HL-60/S4 (cell line): ENCODE measurements at regions not wholly inside any gene's neighbourhood (a gene's known extent, or its start where the extent isn't known, plus 50 kb on each side); places are given as distances from the start of the nearest gene placed in this dataset.

Source experiments
- in situ Hi-C: fragments of 300-500 bp; cut with MboI; formaldehyde crosslinking; loops from 2 replicates; pipeline ENCODE4 v1.14.3; 2022; ENCODE audit warnings: low sequenced_read_pairs

- in situ Hi-C loops = no loop called here
These were observed 58.3 kb downstream of the TRIML1 start for GRCh38 chr4:188197566-188197965.

GRCh38 chr4:188198982-188199792 lies 59.9 kb downstream of the TRIML1 start:
- in situ Hi-C loops = no loop called here

GRCh38 chr4:188201851-188202250 lies 62.6 kb downstream of the TRIML1 start:
- in situ Hi-C loops = no loop called here

- in situ Hi-C loops = no loop called here
These were observed 67.5 kb downstream of the TRIML1 start for GRCh38 chr4:188206783-188207182.

GRCh38 chr4:188214861-188215260 lies 75.6 kb downstream of the TRIML1 start:
- in situ Hi-C loops = no loop called here

GRCh38 chr4:188218392-188218791 lies 79.2 kb downstream of the TRIML1 start:
- in situ Hi-C loops = no loop called here

- in situ Hi-C loops = no loop called here
These were observed 80.8 kb downstream of the TRIML1 start for GRCh38 chr4:188220006-188220405.

GRCh38 chr4:188221090-188221489 lies 81.8 kb downstream of the TRIML1 start:
- in situ Hi-C loops = no loop called here

GRCh38 chr4:188228279-188228678 lies 89.0 kb downstream of the TRIML1 start:
- in situ Hi-C loops = no loop called here

- in situ Hi-C loops = no loop called here
These were observed 93.2 kb downstream of the TRIML1 start for GRCh38 chr4:188232428-188232827.

- in situ Hi-C loops = no loop called here
These were observed 102.8 kb downstream of the TRIML1 start for GRCh38 chr4:188242041-188242440.

- in situ Hi-C loops = no loop called here
These were observed 106.4 kb downstream of the TRIML1 start for GRCh38 chr4:188245651-188246050.

- in situ Hi-C loops = no loop called here
These were observed 107.2 kb downstream of the TRIML1 start for GRCh38 chr4:188246488-188246887.

GRCh38 chr4:188254211-188254610 lies 115.0 kb downstream of the TRIML1 start:
- in situ Hi-C loops = no loop called here

- in situ Hi-C loops = no loop called here
These were observed 123.2 kb downstream of the TRIML1 start for GRCh38 chr4:188262464-188262863.

GRCh38 chr4:188263321-188263720 lies 124.1 kb downstream of the TRIML1 start:
- in situ Hi-C loops = no loop called here

GRCh38 chr4:188266386-188266785 lies 127.1 kb downstream of the TRIML1 start:
- in situ Hi-C loops = no loop called here

GRCh38 chr4:188268131-188268908 lies 129.1 kb downstream of the TRIML1 start:
- in situ Hi-C loops = no loop called here

- in situ Hi-C loops = no loop called here
These were observed 131.2 kb downstream of the TRIML1 start for GRCh38 chr4:188270273-188271069.

GRCh38 chr4:188275686-188276085 lies 136.4 kb downstream of the TRIML1 start:
- in situ Hi-C loops = no loop called here

- in situ Hi-C loops = no loop called here
These were observed 139.9 kb downstream of the TRIML1 start for GRCh38 chr4:188279184-188279583.
